SK-N-MC (cell line): ENCODE measurements at regions not wholly inside any gene's neighbourhood (a gene's known extent, or its start where the extent isn't known, plus 50 kb on each side); places are given as distances from the start of the nearest gene placed in this dataset.

Experiments
- EZH2 ChIP-seq: fragments of 200-600 bp; sonication (generic); IDR thresholded peaks from one replicate; pipeline ENCODE4 v1.6.1; 2017; ENCODE audit warnings: antibody characterized with exemption
- POLR2AphosphoS5 ChIP-seq: IDR thresholded peaks from 2 replicates; pipeline ENCODE4 v1.6.1; 2012; ENCODE audit warnings: mild to moderate bottlenecking, low read depth, low read length, borderline replicate concordance

DNA sequence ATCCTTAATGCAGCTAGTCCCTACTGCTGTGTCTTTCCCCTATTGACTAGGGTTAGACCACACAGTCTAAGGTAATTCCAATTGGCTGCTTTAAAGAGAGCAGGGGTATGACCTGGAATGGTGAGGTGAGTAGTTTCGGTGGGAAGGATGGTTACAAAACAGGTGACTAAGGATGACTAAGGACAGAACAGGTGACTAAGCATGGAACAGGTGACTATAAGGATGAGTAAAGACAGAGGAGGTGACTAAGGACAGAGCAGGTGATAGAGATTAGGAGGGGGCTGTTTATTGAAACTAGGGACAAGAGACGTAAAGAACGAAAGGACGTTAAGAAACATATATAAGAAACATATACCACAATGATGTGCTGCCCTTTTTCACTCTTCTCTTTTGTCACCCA, 145.1 kb upstream of the TMEM106B start:
- TF ChIP-seq POLR2AphosphoS5 (no peak), EZH2 (no peak)
